ENCODE measurements at regions not wholly inside any gene's neighbourhood (a gene's known extent, or its start where the extent isn't known, plus 50 kb on each side); places are given as distances from the start of the nearest gene placed in this dataset.
"Not testable (repeated sequence)": the region's sequence is repeated elsewhere in the genome, so short reads cannot be mapped to it uniquely, and the experiment has no call there.

DNA sequence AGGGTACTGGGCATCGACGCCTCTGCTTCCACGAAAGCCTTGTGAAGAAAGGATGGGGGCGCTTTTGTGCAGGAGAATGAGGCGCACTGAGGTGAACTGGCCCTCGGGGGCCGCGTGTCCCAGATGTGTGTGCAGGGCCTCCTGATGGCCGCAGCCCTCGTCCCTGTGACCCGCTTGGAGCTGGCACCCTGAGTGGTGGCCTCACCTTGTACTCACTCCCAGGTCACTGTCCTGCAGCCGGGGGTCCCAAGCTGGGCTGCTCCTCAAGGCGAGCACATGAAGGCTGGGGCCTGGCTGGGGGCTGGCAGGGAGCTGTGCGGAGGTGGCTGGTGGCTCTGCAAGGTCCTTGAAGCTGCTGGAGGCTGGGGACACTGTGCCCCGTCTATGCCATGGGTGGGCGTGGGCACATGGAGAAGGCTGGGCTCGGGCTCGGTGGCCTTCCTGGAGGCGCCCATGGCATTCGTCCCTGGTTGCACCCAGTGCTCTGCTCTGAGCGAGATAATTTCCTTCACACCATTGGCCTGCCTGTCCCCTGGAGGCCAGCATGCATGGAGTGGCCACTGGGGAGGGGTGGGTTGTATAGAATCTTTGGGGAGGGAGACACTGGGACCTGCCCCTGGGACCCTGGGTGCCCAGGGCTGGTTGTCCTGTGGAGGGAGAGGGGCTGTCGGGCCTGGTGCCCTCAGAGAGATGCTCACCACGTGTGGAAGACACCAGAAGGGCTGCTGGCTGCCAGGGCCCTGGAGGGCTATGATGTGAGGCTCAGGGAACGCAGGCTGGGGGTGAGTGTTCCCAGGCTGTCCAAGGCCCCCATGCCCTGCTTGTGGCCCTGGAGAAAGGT lies 79.3 kb downstream of the TMEM121 start:
- POLR2A ChIA-PET (ENCODE audit: low non-redundant PET): no interaction called here
- no peak overlapping the region for H3K27ac ChIP-seq
- no peak for TF ChIP-seq CTCF (conservative IDR thresholded peaks at IDR 0.05; ENCODE audit: low read depth)
- CTCF ChIA-PET: no interaction called here
- no peak for DNase-seq (ENCODE audit: low spot score)

GRCh38 chr14:105606305-105606975 lies 80.1 kb downstream of the TMEM121 start:
- POLR2A ChIA-PET (ENCODE audit: low non-redundant PET); H3K27ac ChIP-seq; CTCF ChIA-PET; DNase-seq (ENCODE audit: low spot score): not testable (repeated sequence)

- H3K27ac ChIP-seq; CTCF ChIA-PET; DNase-seq (ENCODE audit: low spot score); POLR2A ChIA-PET (ENCODE audit: low non-redundant PET): not testable (repeated sequence)
These were observed 80.6 kb downstream of the TMEM121 start for GRCh38 chr14:105607025-105607424.

DNA sequence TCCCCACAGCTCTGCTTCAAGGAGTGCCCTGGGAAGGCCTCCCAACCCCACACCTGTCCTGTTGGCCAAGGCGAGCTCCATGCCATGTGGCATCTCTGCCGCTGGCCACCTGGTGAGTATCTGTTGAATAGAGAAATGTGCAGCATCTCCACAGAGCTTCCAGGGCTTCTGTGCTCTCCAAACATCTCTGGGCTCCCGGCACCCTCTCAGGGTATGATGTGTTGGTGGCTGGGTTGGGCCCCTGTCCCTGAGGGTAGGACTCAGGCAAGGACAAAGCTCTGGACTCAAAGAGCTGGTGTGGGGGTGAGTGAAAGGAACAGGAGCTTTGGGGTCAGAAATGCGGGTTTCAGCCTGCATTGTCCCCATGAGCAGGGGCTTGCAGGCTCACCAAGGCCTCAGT lies 88.6 kb downstream of the TMEM121 start:
- POLR2A ChIA-PET (ENCODE audit: low non-redundant PET); DNase-seq (ENCODE audit: low spot score); H3K27ac ChIP-seq; CTCF ChIA-PET: not testable (repeated sequence)

DNA sequence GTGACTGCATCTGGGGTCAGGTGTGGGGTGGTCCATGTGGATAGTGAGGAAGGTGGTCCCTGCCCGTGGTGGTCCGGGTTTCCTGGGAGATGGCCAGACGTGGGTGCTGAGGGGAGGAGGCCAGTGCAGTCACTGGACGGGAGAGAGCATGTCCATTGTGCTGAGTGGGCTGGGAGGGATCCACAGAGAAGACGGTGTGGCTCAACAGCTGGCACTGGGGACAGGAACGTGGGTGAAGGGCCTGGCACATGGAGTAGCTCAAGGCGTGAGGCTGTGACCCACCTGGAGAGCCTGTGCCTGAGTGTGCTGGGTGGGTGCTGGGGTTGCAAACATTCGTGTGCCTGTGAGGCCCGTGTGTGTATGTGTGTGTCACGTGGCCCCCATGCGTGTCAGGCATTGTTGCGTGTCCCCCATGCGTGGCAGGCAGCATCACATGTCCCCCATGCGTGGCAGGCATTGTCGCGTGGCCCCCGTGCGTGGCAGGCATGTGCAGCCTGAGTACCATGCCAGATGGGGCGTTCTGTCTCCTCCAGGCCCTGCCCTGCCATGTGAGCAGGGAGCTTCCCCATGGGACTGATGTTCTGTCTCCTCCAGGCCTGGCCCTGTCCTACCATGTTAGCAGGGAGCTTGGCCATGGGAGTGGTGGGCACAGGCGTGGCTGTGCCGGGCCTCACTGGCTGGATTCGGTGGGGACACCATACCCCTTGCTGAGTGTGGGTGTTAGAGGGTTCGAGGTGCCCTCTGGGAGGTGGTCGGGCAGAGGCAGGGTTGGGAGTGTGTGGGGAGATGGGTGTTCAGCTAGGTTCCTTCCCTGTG lies 89.8 kb downstream of the TMEM121 start:
- POLR2A ChIA-PET (ENCODE audit: low non-redundant PET); CTCF ChIA-PET; H3K27ac ChIP-seq; DNase-seq (ENCODE audit: low spot score): not testable (repeated sequence)

GRCh38 chr14:105616802-105617192 lies 90.4 kb downstream of the TMEM121 start:
- CTCF ChIA-PET: no interaction called here
- POLR2A ChIA-PET (ENCODE audit: low non-redundant PET): no interaction called here
- no peak for DNase-seq (ENCODE audit: low spot score)
- no peak for TF ChIP-seq CTCF (conservative IDR thresholded peaks at IDR 0.05; ENCODE audit: low read depth)
- no peak overlapping the region for H3K27ac ChIP-seq

- no peak for DNase-seq (ENCODE audit: low spot score)
- no peak overlapping the region for H3K27ac ChIP-seq
- ChIA-PET POLR2A (ENCODE audit: low non-redundant PET) (no interaction called here), CTCF (no interaction called here)
- TF ChIP-seq CTCF (conservative IDR thresholded peaks at IDR 0.05; ENCODE audit: low read depth): no peak
These were observed 90.9 kb downstream of the TMEM121 start for GRCh38 chr14:105617201-105617777.

DNA sequence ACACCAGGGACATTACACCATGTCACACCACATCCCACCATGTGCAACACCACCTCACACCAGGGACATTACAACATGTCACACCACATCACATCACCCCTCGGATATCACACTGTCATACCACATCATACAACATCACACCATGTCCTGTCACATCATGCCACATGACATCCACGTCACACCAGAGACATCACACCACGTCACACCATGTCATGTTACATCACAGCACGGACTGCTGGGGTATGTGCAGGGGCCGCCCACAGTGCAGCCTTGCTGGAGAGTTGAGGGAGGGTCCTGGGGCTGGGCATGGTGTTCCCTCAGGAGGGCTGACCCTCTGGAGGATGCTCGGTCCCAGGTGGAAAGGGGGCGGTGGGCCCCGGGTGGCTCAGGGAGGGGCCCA lies 91.4 kb downstream of the TMEM121 start:
- CTCF ChIA-PET; H3K27ac ChIP-seq; POLR2A ChIA-PET (ENCODE audit: low non-redundant PET); DNase-seq (ENCODE audit: low spot score): not testable (repeated sequence)

GRCh38 chr14:105619324-105619723 lies 92.9 kb downstream of the TMEM121 start:
- CTCF ChIA-PET; H3K27ac ChIP-seq; DNase-seq (ENCODE audit: low spot score); POLR2A ChIA-PET (ENCODE audit: low non-redundant PET): not testable (repeated sequence)

- CTCF ChIA-PET: not testable (repeated sequence)
These were observed 93.9 kb downstream of the TMEM121 start for GRCh38 chr14:105620178-105620864.

DNA sequence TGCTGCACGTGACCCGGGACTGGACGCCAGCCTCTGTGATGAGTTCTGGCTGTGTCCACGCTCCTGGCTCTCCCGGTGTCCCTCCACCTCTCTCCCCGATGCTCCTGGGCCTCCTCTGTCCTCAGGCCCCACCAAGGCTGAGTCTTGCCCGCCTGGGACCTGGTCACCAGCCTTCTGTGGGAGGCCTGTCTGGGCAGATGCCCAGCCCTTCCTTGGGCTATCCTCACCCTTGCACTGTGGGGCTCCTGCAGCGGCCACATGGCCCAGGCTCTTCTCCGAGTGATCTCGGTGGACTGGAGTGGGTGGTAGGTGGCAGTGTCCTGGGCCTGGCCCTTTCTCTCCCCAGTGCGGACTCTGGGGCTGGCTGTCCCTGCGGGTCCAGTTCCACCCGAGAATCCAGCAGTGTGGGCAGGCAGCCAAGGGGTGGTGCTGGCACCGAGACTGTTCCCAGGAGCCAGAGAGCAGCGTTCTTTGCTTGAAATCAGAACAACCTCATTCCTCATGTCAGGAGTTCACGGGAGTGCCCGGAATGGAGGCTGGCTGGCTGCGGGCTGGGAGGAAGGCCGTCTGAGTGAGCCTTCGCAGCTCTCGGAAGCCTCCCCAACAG lies 94.6 kb downstream of the TMEM121 start:
- CTCF ChIA-PET; DNase-seq (ENCODE audit: low spot score); H3K27ac ChIP-seq; POLR2A ChIA-PET (ENCODE audit: low non-redundant PET): not testable (repeated sequence)

More at GRCh38 chr14:105620178-105620864, 93.9 kb downstream of the TMEM121 start:
- H3K27ac ChIP-seq; DNase-seq (ENCODE audit: low spot score); POLR2A ChIA-PET (ENCODE audit: low non-redundant PET): not testable (repeated sequence)

GRCh38 chr14:105621479-105622328 lies 95.3 kb downstream of the TMEM121 start:
- DNase-seq (ENCODE audit: low spot score); CTCF ChIA-PET; POLR2A ChIA-PET (ENCODE audit: low non-redundant PET): not testable (repeated sequence)

More at GRCh38 chr14:105621479-105622328, 95.3 kb downstream of the TMEM121 start:
- not testable (repeated sequence) for H3K27ac ChIP-seq
